SK-N-SH treated with all-trans-retinoic acid at 6 μM for 48 hours (cell line): ENCODE measurements at regions not wholly inside any gene's neighbourhood (a gene's known extent, or its start where the extent isn't known, plus 50 kb on each side); places are given as distances from the start of the nearest gene placed in this dataset.
A peak's percentile ranks its signal among the peaks of the same experiment; 100 is the strongest.

Experiments
- ATAC-seq: fragments of 200-7000 bp; cut with Tn5 transposase; 3 replicates; pipeline ENCODE4 v1.9.1; 2020; ENCODE audit warnings: mild to moderate bottlenecking, moderate library complexity
- CSDC2 ChIP-seq: fragments of 250-450 bp; sonication (Bioruptor Pico); IDR thresholded peaks from 2 replicates; pipeline ENCODE4 v1.5.0; 2020; ENCODE audit warnings: mild to moderate bottlenecking, moderate library complexity
- CSRNP3 ChIP-seq: fragments of 250-450 bp; sonication (Bioruptor Pico); IDR thresholded peaks from 2 replicates; pipeline ENCODE4 v1.5.1; 2021; ENCODE audit warnings: mild to moderate bottlenecking, moderate library complexity
- GLIS3 ChIP-seq: fragments of 250-450 bp; sonication (Bioruptor Pico); IDR thresholded peaks from 2 replicates; pipeline ENCODE4 v1.5.0; 2020; ENCODE audit warnings: mild to moderate bottlenecking, moderate library complexity
- ISL1 ChIP-seq: fragments of 250-450 bp; sonication (Bioruptor Pico); IDR thresholded peaks from 2 replicates; pipeline ENCODE4 v2.1.2; 2022; ENCODE audit warnings: mild to moderate bottlenecking, moderate library complexity
- OSR1 ChIP-seq: fragments of 250-450 bp; sonication (Bioruptor Pico); IDR thresholded peaks from 2 replicates; pipeline ENCODE4 v1.8.0; 2022; ENCODE audit warnings: moderate library complexity, mild to moderate bottlenecking, inconsistent platforms
- PPARA ChIP-seq: fragments of 250-450 bp; sonication (Bioruptor Pico); IDR thresholded peaks from 2 replicates; pipeline ENCODE4 v1.5.0; 2020; ENCODE audit warnings: mild to moderate bottlenecking, borderline replicate concordance
- SNAI2 ChIP-seq: fragments of 250-450 bp; sonication (Bioruptor Pico); IDR thresholded peaks from 2 replicates; pipeline ENCODE4 v1.5.0; 2020; ENCODE audit warnings: mild to moderate bottlenecking, moderate library complexity
- TSHZ2 ChIP-seq: fragments of 250-450 bp; sonication (Bioruptor Pico); IDR thresholded peaks from 2 replicates; pipeline ENCODE4 v1.5.0; 2020; ENCODE audit warnings: mild to moderate bottlenecking, moderate library complexity
- ZC3H10 ChIP-seq: fragments of 250-450 bp; sonication (Bioruptor Pico); IDR thresholded peaks from 2 replicates; pipeline ENCODE4 v1.5.1; 2021; ENCODE audit warnings: mild to moderate bottlenecking, moderate library complexity
- ZFP3 ChIP-seq: fragments of 250-450 bp; sonication (Bioruptor Pico); IDR thresholded peaks from 2 replicates; pipeline ENCODE4 v1.5.0; 2020; ENCODE audit warnings: mild to moderate bottlenecking, moderate library complexity
- ZNF565 ChIP-seq: fragments of 450-650 bp; formaldehyde crosslinking; conservative IDR thresholded peaks from 2 replicates; pipeline ENCODE4 v1.5.0; 2020; ENCODE audit warnings: low read depth, mild to moderate bottlenecking, moderate library complexity
- ZNF70 ChIP-seq: fragments of 450-650 bp; formaldehyde crosslinking; IDR thresholded peaks from 2 replicates; pipeline ENCODE4 v1.5.0; 2020; ENCODE audit warnings: mild to moderate bottlenecking, moderate library complexity
- ZNF8 ChIP-seq: fragments of 450-650 bp; formaldehyde crosslinking; IDR thresholded peaks from 2 replicates; pipeline ENCODE4 v1.5.0; 2020; ENCODE audit warnings: mild to moderate bottlenecking, moderate library complexity
- TF ChIP-seq, protein P1 (sequence below): fragments of 250-450 bp; sonication (Bioruptor Pico); IDR thresholded peaks from 2 replicates; pipeline ENCODE4 v1.8.0; 2020; ENCODE audit warnings: mild to moderate bottlenecking, moderate library complexity, borderline replicate concordance
- TF ChIP-seq, protein P2 (sequence below): fragments of 250-450 bp; sonication (Bioruptor Pico); IDR thresholded peaks from 2 replicates; pipeline ENCODE4 v1.8.0; 2021; ENCODE audit warnings: low read depth, mild to moderate bottlenecking, moderate library complexity, borderline replicate concordance

DNA sequence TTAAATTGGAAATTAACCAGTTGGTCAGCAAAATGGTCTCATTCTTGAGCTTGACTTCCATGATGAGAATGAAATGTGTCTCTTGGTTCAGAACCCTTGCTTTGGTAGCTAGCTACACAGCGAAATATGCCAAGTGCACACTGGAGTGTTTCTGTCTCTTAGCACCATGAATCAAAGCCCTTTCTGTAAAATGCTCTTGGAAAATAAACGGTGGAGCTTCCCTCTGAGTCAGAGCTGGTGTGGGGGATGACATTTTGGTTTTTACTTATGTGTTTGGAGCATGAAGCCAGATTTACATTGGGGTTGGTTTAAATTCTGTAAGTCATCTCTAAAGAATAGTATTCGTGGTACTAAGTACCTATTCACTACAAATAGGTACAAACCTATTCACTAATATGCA lies 85.1 kb upstream of the NANOGP8 start:
- TF ChIP-seq CSRNP3: no peak
- ATAC-seq: no peak

- ATAC-seq: peak; percentile 92
Observed at GRCh38 chr15:35168464-35168863, 83.4 kb upstream of the NANOGP8 start.

DNA sequence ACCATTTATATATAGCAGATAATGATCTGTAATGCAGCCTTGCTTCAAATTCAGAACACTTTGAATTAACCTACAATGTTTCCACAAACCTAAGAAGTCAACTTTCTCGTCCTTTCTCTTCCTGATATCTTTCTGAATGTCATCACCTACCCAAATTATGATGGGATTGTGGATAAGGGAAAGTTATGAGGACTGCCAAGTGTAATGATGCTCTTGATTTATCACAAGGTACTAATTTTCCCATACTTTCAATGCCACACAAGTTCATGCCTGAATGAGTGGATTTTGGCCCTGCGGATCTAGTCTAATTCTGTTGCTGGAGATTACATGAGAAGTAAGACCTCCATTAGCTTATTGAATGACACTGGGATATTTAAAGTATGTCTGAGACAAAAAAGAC lies 82.6 kb upstream of the NANOGP8 start:
- no peak; the same call in 2 of the 3 replicates for ATAC-seq
- TF ChIP-seq ISL1: peak; percentile 32; the same call in 1 of the 2 replicates
- TF ChIP-seq CSDC2 (CRISPR knock-in tag): no peak

More at GRCh38 chr15:35168464-35168863, 83.4 kb upstream of the NANOGP8 start:
- TF ChIP-seq ISL1 (peak; percentile 32; the same call in 1 of the 2 replicates), ZFP3 (CRISPR knock-in tag) (no peak)

DNA sequence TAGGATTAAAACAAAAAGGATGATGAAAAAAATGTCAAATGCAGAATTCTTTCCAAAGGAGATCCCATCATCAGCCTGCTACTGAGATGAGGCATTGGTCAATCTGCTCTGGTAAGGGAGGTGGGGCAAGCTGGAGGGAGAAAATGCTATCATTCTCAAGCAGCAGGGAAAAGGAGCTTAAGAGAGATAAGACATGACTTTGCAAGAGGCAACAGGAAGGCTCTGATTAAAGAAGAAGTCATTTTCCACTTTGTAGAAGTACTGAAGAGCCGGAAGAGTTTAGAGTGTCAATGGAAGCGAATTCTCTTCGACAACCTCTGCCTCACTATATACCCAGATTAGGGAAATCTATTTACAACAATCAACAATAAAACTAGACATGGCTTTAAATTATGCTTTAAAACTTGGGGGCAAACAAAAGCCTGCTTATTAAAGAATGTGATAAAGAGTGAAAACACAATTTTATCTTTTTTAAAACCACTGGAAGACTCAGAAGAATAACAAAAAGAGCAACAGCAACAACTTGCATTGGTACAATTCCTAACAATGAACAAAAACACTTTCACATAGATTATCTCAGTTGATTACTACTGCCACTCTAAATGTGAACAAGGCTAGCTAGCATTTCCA lies 81.8 kb upstream of the NANOGP8 start:
- ATAC-seq: no peak
- TF ChIP-seq PPARA (CRISPR knock-in tag) (no peak), TSHZ2 (no peak), ISL1 (no peak), ZFP3 (CRISPR knock-in tag) (no peak), GLIS3 (CRISPR knock-in tag) (no peak)
- TF ChIP-seq, protein P1, sequence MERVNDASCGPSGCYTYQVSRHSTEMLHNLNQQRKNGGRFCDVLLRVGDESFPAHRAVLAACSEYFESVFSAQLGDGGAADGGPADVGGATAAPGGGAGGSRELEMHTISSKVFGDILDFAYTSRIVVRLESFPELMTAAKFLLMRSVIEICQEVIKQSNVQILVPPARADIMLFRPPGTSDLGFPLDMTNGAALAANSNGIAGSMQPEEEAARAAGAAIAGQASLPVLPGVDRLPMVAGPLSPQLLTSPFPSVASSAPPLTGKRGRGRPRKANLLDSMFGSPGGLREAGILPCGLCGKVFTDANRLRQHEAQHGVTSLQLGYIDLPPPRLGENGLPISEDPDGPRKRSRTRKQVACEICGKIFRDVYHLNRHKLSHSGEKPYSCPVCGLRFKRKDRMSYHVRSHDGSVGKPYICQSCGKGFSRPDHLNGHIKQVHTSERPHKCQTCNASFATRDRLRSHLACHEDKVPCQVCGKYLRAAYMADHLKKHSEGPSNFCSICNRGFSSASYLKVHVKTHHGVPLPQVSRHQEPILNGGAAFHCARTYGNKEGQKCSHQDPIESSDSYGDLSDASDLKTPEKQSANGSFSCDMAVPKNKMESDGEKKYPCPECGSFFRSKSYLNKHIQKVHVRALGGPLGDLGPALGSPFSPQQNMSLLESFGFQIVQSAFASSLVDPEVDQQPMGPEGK (CRISPR knock-in tag): no peak

DNA sequence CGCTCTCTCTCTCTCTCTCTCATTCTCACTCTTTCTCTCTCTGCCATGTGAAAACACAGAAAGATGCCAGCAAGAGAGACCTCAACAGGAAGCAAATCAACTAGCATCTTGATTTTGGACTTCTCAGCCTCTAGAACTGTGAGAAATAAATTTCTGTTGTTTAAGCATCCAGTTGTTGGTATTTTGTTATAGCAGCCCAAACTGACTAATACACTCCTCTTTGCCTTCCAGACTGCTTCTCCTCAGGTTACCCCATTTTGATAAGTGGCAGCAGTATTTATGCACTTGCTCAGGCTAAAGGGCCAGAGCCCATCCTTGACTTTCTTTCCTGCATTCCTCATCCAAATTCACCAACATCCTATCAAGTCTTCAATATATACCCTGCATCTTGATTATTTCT lies 76.6 kb upstream of the NANOGP8 start:
- ATAC-seq: no peak
- TF ChIP-seq ZNF8 (CRISPR knock-in tag) (no peak), OSR1 (CRISPR knock-in tag) (no peak), ZFP3 (CRISPR knock-in tag) (no peak), SNAI2 (CRISPR knock-in tag) (no peak), TSHZ2 (no peak), ZNF565 (CRISPR knock-in tag) (no peak), ZC3H10 (no peak), PPARA (CRISPR knock-in tag) (no peak), ZNF70 (CRISPR knock-in tag) (no peak), GLIS3 (CRISPR knock-in tag) (no peak), CSDC2 (CRISPR knock-in tag) (no peak), ISL1 (no peak)
- TF ChIP-seq, protein P2, sequence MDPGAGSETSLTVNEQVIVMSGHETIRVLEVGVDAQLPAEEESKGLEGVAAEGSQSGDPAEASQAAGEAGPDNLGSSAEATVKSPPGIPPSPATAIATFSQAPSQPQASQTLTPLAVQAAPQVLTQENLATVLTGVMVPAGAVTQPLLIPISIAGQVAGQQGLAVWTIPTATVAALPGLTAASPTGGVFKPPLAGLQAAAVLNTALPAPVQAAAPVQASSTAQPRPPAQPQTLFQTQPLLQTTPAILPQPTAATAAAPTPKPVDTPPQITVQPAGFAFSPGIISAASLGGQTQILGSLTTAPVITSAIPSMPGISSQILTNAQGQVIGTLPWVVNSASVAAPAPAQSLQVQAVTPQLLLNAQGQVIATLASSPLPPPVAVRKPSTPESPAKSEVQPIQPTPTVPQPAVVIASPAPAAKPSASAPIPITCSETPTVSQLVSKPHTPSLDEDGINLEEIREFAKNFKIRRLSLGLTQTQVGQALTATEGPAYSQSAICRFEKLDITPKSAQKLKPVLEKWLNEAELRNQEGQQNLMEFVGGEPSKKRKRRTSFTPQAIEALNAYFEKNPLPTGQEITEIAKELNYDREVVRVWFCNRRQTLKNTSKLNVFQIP (CRISPR knock-in tag): no peak
